ENCODE measurements at regions not wholly inside any gene's neighbourhood (a gene's known extent, or its start where the extent isn't known, plus 50 kb on each side); places are given as distances from the start of the nearest gene placed in this dataset.

DNA sequence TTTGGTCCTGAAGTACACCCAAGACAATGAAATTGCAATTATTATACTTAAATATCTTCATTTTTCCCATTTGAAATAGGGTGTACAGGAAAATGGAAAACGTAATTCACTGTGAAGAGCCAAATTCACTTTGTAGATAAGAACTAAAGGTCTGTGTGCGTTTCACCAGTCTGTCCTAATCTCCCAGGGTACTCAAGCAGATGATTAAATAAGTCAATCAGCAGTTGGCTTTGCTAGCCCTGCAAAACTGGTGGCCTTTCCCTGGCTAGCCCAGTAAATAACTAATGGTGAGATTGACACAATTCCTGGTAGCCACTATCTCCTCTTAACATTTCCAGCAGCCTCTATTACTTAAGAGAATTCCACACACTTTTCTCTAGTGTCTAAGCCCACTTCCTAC lies 389.3 kb downstream of the TBL1XR1 start:
- no peak for DNase-seq
- Histone ChIP-seq H3K4me1 (replicated peaks in 1 of 2) (no peaks in the 10 kb centered on the region), H3K9me3 (replicated peaks in 1 of 3) (no peaks in the 10 kb centered on the region), H3K4me3 (no peak overlapping the region), H3K27ac (no peak overlapping the region), H3K36me3 (replicated peaks in 1 of 2) (no peaks in the 10 kb centered on the region), H3K27me3 (no peaks in the 10 kb centered on the region)
- 51 to 66% (median 56%) methylated on average over 2 of the region's 2 CpGs for WGBS, 4 donors
- intact Hi-C loops (cut with DNase I): no loop called here
- TF ChIP-seq POLR2A (IDR thresholded peaks at IDR 0.05): no peak
- TF ChIP-seq, protein P1, sequence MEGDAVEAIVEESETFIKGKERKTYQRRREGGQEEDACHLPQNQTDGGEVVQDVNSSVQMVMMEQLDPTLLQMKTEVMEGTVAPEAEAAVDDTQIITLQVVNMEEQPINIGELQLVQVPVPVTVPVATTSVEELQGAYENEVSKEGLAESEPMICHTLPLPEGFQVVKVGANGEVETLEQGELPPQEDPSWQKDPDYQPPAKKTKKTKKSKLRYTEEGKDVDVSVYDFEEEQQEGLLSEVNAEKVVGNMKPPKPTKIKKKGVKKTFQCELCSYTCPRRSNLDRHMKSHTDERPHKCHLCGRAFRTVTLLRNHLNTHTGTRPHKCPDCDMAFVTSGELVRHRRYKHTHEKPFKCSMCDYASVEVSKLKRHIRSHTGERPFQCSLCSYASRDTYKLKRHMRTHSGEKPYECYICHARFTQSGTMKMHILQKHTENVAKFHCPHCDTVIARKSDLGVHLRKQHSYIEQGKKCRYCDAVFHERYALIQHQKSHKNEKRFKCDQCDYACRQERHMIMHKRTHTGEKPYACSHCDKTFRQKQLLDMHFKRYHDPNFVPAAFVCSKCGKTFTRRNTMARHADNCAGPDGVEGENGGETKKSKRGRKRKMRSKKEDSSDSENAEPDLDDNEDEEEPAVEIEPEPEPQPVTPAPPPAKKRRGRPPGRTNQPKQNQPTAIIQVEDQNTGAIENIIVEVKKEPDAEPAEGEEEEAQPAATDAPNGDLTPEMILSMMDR (IDR thresholded peaks at IDR 0.05): no peak

GRCh38 chr3:176799675-176800074 lies 397.6 kb downstream of the TBL1XR1 start:
- H3K4me1 ChIP-seq (replicated peaks in 1 of 2): no peaks in the 10 kb centered on the region
- intact Hi-C loops (cut with DNase I): no loop called here
- H3K27me3 ChIP-seq: no peaks in the 10 kb centered on the region
- H3K27ac ChIP-seq: no peak overlapping the region
- WGBS, 4 donors: 56 to 63% (median 62%) methylated on average over 2 of the region's 2 CpGs
- no peaks in the 10 kb centered on the region for H3K36me3 ChIP-seq (replicated peaks in 1 of 2)
- TF ChIP-seq POLR2A (IDR thresholded peaks at IDR 0.05): no peak
- TF ChIP-seq, protein P1 (IDR thresholded peaks at IDR 0.05): no peak
- H3K9me3 ChIP-seq (replicated peaks in 1 of 3): no peaks in the 10 kb centered on the region
- H3K4me3 ChIP-seq: no peak overlapping the region
- no peak for DNase-seq

DNA sequence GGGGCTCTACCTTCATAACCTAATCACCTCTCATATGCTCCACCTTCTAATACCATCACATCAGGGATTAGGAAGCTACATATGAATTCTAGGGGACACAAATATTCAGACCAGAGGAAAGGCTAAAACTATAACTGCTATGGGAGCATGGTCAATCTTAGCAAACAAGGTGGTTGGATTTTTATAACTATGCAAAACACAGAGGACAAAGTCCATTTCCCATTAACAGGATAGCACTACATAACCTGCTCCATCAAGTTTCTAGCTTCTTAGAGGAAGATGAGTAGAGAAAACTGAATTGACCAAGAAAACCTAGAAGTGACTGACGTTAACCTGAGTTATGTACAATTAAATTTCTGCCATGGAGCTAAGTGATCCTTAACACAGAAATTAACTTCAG lies 398.6 kb downstream of the TBL1XR1 start:
- Histone ChIP-seq H3K27ac (no peak overlapping the region), H3K4me1 (replicated peaks in 1 of 2) (no peaks in the 10 kb centered on the region), H3K27me3 (no peaks in the 10 kb centered on the region), H3K4me3 (no peak overlapping the region), H3K36me3 (replicated peaks in 1 of 2) (no peaks in the 10 kb centered on the region), H3K9me3 (replicated peaks in 1 of 3) (no peaks in the 10 kb centered on the region)
- no peak for TF ChIP-seq POLR2A (IDR thresholded peaks at IDR 0.05)
- TF ChIP-seq, protein P1 (IDR thresholded peaks at IDR 0.05): no peak
- intact Hi-C loops (cut with DNase I): no loop called here
- no peak for DNase-seq
- WGBS, 4 donors: 34 to 78% (median 75%) methylated on average over 1 of the region's 1 CpG

DNA sequence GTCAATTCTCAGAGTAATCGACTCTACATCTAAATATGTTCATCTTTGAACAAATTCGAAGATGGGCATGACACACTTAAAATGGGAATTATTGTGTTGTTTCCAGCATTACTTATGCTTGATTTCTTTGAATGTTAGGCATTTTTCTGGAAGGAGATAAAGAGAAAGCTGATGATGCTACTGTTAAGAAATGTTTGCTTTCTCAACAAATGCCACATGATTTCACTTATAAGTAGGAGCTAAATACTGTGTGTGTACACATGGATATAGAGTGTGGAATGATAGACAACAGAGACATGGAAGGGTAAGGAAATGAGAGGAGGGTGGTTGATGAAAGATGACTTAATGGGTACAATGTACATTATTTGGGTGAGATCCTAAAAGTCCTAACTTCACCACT lies 400.9 kb downstream of the TBL1XR1 start:
- intact Hi-C loops (cut with DNase I): no loop called here
- H3K27me3 ChIP-seq: no peaks in the 10 kb centered on the region

More for the DNA sequence above, 400.9 kb downstream of the TBL1XR1 start:
- no peaks in the 10 kb centered on the region for H3K9me3 ChIP-seq (replicated peaks in 1 of 3)
- DNase-seq: no peak
- no peaks in the 10 kb centered on the region for H3K4me1 ChIP-seq (replicated peaks in 1 of 2)
- TF ChIP-seq POLR2A (IDR thresholded peaks at IDR 0.05): no peak
- TF ChIP-seq, protein P1 (IDR thresholded peaks at IDR 0.05): no peak
- no peak overlapping the region for H3K27ac ChIP-seq
- no peaks in the 10 kb centered on the region for H3K36me3 ChIP-seq (replicated peaks in 1 of 2)
- 66 to 87% (median 69%) methylated on average over 2 of the region's 2 CpGs for WGBS, 4 donors
- no peak overlapping the region for H3K4me3 ChIP-seq
